ENCODE measurements at regions not wholly inside any gene's neighbourhood (a gene's known extent, or its start where the extent isn't known, plus 50 kb on each side); places are given as distances from the start of the nearest gene placed in this dataset.

DNA sequence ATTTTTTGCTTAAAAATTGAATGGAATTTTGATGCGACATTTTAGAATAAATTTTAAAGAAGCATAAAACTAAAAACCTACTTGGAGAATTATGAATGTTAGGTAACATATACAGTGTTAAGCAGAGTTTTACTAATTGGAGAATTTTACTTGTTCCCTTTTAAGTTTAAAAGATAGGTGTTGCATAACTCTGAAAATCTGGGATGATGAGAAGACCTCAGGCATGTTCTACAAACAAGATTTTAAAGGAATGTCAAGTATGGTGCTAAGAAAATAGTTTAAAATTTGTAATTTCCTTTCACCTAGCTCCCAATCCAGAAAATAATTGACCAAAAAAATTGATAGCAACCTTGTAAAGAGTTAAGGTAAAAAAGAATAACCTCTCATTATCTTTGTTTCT lies 135.8 kb downstream of the RFC3 start:
- no peak for DNase-seq

DNA sequence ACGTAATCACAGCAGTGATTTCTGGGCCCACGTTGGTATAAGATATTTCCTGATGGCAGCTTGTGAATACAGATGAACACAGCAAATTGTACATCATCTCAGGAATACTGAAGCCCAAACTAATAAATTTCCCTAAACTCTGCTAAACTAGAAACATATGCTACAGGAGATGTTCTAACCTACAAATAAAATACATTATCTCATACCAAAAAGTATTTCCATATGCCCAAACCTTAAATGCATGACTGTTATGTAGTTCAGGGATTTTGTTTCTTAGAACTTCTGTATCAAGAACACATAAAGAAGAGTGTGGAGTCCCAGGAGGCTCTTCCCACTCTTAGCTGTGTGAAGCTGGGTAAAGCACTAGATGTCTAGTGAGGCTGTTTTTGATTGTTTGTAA lies 138.4 kb downstream of the RFC3 start:
- no peak for DNase-seq

DNA sequence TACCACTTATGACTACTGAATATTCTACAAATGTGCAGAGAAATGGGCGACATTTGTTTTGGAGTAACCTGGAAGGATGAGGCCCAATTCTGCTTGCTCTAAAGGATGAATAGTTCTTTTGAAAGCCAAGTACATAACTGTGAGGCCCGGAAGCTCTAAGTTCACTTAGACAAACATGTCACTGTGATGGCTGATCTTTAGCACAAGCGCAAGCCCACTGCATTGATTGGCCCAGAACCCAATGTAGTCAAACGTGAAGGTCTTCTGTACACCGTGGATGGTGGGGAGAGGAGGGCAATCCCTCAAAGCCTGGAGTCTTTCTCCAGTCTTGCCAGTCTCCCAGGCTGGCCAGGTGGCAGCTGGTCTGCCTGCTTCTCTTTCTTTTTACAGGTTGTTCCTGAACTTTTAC lies 139.6 kb downstream of the RFC3 start:
- DNase-seq: no peak

DNA sequence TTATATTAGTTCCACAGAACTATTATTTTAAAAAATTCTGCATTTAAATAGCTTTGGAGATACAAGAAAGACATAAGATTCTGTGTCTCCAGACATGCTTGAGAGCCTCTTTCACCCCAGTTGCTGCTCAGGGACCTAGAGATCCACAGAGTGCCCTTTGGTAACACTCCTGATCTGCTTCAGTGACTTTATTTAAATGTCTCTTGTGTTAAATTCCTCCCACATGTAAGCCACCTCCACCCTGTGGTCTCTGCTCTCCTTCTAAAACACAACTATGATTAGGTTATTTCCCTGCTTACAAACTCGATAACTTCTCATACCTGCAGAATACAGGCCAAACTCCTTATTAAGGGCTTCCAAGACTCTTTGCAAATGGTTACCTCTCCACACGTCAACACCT lies 141.0 kb downstream of the RFC3 start:
- DNase-seq: no peak

DNA sequence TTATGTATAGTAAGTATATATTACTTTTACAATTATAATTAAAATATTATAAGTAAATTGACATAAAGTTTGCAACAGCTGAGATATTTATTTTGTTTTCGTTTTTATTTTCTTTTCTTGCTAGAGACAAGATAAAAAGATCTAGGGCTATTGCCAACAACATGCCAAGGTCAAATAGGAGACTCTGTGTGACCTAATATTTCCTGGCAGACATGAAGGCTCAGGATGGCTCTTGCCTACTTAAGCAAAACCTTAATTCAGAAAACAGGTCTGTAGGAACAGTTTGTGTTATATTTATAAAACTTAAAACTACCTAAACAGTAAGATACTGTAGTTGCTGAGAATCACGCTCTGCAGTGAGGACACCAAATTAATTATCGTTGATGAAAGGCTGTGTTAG lies 145.2 kb downstream of the RFC3 start:
- DNase-seq: no peak

DNA sequence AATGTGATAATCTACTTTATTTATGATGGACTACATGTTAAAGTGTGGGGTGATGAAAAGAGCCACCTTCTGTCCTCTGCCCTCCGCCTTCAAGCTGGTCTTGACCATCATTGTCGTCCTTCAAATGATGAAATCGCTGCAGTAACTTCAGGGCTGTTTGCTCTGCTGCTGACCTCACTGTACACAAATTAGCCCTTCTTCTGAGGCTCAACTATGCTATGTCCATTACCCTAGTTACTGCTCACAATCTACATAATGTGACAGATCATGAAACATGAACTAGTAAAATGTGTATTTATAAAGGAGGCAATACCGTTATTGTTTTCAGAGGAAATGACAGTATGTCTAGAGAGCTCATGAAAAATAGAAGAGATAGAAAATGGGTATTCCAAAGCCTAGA lies 145.9 kb downstream of the RFC3 start:
- no peak for DNase-seq

DNA sequence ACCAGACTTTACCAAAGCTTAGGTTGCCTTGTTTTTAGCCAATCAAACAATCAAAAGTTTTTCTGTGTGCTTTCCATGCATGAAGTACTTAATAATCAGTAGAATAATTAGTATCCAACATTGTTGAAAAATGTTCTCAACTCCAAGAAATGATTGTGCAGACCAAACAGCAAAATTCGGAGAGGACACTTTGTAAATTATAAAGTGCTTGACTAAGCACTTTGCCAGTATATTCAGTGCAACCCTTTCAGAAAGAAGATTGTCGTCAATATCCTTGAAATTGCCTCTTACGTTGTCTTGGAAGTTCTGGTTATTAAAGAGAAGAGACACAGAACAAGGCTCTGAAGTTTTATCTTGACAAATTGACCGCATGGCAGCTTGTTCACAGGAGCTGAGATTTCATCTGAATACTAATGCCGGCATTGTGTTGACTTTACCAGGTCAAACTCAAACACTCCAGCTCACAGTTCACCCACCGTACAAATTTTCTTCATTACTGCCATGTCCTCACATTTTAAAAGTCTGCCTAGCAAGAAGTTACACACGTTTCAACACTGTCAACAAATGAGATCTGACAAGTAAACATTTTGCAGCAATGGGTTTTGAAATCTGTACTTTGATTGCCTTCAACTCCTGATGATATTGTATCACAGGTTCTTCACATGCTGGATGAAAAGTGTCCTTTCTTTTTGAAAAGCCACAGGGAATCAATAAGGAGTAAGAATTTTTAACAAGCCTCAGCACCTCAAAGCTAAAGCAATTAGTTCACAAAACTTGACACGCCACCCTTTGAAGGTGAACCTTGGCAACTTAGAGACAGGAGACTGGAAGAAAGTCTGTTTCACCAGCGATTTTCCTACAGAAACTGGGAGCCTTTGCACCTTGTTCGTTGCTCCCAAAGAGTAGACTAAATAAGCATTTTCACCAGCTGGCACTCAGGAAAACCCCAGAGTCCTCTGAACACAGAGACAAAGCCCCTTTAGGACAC lies 150.9 kb downstream of the RFC3 start:
- no peak for DNase-seq

DNA sequence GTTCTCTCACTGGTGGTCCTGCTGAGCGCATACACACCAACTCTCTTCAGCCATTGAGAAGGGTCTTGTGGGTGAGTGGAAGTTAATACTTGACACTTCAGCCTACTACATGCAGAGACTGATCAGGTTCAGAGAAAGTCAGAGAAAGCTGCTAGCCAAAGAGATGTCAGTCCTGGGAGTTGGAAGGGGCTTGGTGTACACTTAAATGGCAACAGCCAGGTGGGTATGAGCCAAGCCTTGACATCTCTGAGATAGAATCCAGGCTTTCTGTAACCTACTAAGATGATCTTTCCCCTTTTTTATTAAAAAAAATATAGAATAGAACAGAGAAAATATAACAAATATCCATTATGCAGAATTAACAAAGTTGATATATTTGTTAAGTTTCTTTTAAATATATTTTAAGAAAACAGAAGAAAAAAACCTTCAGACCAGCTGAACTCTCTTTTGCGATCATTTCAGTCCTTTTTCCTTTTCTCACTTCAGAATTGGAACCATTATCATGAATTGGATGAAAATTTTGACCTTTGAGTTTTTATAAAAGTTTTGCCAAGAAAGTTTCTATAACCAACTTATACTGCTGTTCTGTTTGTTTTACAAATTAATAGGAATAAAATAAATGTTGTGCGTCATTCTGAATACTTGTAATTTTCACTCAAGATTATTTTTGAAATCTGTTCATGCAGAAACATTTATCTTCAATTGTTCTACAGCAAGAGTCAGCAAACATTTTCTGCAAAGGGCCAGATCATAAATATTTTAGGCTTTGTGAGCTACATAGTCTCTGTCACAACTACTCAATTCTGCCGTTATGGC lies 153.0 kb downstream of the RFC3 start:
- no peak for DNase-seq

DNA sequence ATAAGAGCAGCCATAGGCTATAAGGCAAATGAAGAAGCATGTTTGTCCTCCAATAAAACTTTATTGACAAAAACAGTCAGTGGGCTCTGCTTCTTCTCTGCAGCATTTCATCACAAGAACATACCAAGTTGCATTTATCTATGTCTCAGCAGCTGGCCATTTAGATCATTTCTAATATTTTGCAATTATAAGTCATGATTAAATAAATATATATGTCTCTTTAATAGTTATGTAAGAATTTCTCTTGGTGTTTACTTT lies 153.5 kb downstream of the RFC3 start:
- no peak for DNase-seq

DNA sequence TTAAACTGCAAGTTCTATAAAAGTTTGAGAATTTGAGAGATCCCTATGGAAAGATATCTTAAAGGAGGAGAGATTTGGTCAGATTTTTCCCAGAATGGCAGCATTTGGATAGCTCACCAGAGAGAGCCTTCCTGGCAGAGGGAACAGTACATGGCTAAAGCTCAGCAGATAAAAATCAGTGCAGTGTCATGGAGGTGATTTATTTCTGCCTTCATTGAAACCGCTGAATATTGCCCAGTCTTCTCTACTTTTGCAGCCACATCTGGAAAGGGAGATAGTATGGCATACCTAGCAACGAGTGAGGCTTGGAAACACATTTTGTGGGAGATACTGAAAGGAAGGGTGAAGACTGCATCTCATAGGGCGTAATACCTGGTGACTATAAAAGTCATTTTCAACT lies 155.2 kb downstream of the RFC3 start:
- no peak for DNase-seq

DNA sequence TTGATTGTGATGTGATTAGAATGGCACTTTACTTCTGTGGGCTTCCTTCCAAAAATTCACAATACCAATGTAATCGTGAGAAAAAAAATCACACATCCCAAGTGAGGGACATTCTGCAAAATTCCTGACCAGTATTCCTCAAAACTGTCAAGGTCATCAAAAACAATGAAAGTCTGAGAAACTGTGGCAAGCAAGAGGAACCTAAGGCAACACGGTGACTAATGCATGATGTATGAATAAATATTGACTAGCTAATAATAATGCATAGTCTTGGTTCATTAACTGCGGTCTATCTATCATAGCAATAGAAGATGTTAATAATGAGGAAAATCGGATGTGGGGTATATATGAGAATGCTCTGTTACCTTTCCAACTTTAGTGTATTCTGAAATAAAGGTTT lies 159.0 kb downstream of the RFC3 start:
- no peak for DNase-seq

DNA sequence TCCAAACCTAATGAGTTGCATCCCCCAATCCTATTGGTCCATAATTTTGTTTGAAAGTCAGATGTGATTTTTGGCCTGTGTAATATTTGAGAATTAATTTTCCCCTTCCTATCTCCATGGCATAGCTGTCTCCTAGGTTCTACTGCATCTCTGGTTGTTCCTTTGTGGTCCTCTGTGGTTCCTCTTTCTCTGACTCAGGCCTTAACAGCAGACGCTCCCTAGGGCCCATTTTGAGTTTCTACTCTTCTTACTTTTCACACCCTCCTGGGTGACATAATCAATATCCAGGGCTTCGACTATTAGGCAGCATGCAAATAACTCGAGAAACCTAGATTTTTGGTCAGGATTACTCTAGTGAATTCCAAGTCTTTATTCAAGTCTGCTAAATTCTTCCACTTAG lies 160.7 kb downstream of the RFC3 start:
- no peak for DNase-seq

DNA sequence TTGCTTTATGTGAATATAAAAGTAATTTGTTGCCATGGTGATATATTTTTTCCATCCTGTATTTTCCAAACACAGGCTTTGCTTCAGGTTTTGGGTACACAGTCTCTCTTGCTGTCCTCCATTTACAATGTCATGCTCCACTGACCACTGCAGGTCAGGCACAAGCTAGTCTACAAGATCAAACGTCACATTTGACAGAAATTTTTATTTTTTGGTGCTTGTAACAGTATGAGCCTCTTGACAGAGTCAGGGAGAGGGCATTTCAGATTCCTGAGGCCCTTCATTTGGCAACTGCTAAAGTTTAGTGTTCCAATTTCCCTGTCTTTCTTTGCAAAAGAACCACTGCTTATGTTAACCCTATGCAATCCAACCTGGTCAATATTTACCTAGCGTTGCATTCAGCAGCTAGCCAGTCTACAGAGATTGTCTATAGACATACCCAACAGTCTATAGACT lies 175.0 kb downstream of the RFC3 start:
- no peak for DNase-seq

DNA sequence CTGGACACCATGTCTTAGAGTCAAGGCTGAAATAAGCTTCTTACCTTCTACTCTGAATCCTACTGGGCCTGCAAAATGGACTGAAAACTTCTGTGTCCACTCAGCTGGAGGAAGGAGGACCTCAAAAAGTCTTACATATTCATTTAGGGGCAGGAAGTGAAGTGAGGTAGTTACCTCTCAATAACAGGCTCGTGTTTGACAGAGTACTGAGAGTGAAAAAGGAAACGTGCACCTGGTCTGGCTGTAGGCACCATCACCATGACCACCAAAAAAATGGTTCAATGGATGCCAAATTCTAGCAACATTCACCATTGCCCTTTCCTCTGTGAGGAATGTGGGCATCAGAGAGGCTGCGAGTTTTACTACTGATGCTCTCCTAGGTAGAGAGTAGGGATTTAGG lies 176.2 kb downstream of the RFC3 start:
- no peak for DNase-seq

DNA sequence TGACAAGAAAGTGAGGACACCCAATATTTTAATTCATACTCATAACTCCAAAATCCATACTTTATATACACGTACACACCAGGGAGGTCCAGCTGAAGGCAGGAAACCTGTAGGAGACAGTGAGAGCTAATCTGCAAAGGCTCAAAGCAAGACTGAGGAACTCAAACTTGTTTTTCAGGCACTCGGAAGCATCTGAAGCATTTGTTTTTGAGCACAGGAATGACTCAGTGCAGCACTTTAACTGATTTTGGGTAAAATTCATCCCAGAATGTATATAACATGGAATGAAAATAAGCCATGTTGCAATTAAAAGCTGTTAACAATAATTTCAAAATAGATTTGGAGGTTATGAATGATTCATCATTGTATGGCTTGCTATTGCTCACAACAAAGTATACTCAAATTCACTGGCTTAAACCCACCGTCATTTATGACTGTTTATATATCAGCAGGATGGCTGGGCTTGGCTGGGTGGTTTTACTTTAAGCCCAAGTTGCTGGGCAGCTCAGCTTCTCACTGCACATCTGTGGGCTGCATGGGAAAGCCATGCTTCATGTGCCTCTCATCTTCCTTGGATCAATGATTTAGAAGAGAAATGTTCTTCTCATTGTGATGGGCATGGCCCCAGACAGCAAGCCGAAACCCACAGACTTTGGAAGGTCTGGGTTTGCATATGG lies 177.0 kb downstream of the RFC3 start:
- no peak for DNase-seq

DNA sequence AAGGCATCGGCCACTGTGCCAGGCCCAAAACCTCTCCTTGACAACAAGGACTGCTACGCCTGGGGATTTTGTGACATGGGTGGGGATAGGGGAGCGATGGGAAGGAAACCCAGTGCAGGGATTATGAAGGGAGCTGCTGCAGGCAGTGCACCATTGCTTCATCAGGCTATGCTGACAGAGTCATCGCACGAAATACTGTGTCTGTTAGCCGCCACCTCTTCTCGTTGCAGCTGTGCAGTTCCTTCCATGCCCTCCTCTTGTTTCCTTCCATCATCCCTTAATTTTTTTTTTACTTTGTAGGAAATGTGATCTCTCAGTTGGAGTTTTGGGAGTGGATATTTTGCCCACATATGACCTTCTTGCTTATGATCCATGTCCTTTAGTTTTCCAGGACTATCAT lies 178.7 kb downstream of the RFC3 start:
- DNase-seq: no peak

DNA sequence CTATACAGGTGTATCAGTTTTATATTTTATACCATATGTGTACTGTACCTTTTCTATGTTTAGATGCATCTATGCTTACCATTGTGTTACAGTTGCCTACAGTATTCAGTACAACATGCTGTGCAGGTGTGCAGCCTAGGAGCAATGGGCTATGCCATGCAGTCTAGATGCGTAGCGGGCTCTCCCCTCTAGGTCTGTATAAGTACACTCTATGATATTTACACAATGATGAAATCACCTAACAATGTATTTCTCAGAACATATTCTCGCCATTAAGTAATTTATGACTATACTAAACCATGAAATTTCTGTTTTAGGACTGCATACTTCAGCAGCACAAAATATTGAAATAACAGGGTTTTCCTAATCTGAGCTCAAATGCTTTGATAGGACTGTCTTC lies 179.6 kb downstream of the RFC3 start:
- DNase-seq: no peak

DNA sequence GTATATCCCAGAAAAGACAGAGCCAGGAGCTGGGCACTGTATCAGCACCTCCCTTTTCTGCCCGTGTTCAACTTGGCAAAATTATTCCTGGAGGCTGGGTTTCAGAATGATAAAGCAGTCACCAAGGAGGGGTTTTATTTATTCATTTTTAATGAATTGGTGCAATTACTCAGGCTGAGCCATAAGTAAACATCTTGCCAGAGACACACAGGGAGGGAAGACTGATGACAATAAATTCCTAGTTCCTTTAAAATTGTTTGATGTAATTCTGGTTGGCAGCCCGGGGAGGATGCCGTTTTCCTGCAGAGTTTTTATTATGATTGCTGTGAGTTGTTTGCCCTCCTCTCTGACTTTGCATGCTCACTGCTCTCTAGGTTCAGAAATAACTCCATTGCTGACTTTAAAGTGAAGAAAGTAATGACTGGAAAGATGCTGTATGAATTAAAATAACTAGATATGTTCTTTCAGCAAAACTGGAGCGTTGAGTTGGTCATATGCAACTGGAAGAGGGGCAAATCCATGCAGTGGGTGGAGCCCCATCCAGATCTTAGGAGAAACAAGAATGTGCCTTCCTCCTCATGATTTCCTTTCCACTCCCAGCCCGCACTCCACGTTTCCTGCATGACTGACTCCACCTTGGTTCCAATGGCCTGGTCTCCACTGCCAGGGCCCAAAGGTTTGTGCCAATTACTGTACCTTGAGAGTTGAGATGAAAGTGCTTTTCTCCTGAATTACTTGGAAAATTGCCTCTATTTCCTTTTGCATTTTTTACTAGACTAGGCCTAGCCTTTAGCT lies 182.1 kb downstream of the RFC3 start:
- DNase-seq: no peak

DNA sequence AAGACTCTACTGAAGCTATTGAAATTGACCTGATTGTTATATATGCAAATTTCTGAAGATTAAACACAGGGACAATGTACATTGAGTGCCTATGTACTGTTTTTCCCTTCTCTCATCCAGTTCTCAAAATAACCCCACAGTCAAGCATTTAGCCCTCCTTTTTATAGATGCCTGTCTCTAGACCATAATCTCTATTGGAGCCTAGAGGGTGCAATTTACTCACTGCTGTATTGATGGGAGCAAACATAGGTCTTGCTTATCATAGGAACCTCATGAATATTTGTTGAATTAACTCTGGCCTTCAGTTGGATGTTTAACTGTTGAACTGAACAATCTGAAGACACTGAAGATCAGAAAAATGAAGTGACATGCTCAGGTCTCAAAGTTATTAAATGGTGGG lies 183.0 kb downstream of the RFC3 start:
- DNase-seq: no peak

DNA sequence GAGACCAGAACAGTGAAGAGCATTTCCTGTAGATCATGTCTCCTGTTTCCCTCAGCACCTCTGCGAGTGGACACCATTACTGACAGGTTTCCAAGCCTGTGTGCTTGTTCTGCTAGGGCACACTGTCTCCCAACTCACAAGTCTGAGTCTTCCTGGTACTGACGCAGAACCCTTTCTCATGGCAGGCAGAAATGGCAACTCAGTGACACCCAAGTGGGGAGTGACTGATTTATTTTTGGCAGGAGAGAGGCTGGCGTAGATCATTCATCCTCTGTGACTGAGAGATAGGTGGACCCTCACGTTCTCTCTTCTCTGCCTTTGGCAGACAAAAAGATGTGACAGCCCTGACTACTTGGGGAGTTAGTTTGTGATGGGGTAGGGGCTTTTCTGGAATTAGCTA lies 183.4 kb downstream of the RFC3 start:
- no peak for DNase-seq

DNA sequence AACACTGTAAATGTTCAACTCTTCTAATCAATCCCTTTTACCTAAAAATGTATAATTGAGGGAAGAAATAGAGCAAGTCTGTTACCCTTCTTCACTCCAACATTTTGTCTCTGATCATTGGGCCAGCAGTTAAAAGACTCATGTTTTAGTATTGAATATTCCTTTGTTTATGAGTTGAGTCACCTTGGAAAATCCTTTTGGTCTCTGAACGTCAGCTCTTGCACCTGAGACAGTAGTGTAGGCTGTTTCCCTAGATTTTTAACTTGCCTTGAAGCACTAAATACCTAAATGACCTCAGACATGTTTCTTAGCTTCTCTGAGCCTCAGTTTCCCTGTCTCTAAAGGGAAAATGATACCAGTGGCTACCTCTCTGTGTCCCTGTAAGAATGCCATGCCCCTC lies 184.2 kb downstream of the RFC3 start:
- DNase-seq: no peak

DNA sequence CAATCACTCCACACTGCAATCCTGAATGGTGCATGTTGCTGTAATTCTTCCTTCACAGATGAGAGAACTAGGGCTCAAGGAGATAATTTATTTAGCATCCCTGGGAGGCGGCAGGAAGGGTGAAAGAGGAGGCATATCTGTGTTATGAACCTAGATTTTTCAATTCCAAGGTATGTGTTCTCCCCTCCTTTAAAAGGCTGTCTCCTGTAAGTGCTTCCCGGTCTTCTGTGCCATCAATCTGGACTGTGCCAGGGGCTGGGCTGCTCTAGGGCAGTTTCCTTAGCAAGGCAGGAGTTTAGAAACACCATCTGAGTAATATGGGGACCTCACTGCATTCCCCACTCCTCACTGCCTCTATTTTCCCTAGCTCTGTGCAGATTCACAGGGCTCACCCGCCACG lies 185.0 kb downstream of the RFC3 start:
- DNase-seq: no peak

DNA sequence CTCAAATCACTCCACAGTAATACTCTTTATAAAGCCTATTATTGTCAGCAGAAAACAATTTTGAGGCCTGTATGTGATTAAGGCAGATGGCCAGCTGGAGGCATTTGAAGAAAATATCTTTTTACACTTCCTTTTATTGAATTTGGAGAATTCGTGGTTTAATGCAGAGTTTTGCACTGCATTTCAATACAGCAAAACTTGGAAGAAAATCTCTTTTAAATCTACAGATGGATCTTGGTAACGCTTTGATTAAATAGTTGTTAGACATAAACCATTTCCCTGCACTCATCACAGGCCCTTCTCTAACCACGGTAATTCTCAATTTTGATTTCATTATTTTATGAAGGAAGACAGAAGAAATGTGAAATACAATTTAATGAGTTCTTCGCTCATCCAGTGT lies 185.7 kb downstream of the RFC3 start:
- DNase-seq: no peak
